Spleen (tissue), 11 donors: ENCODE measurements at regions not wholly inside any gene's neighbourhood (a gene's known extent, or its start where the extent isn't known, plus 50 kb on each side); places are given as distances from the start of the nearest gene placed in this dataset.

Experiments
- DNase-seq: peaks from one replicate; pipeline ENCODE4 v3.0.0-alpha.2; 2020
- H3K27ac ChIP-seq, 8 donors: fragments of 200-600 bp; sonication (generic) in 7 of 8; 1 replicate in 4 of 8; 2 replicates in 4 of 8; pipeline versions ENCODE4 v1.5.0 to v1.8.0; 2016 to 2021; ENCODE audit warnings: inconsistent platforms in 4 of 8, mild to moderate bottlenecking in 4 of 8, moderate library complexity in 1 of 8
- H3K27me3 ChIP-seq, 7 donors: fragments of 200-600 bp; sonication (generic) in 6 of 7; replicated peaks in 1 of 7; 1 replicate in 4 of 7; 2 replicates in 3 of 7; pipeline versions ENCODE4 v1.5.0 to v1.8.0; 2016 to 2021; ENCODE audit warnings: inconsistent platforms in 3 of 7, mild to moderate bottlenecking in 1 of 7
- H3K36me3 ChIP-seq, 6 donors: fragments of 200-600 bp; sonication (generic) in 5 of 6; 1 replicate in 4 of 6; 2 replicates in 2 of 6; pipeline versions ENCODE4 v1.5.0 to v1.8.0; 2016 to 2021; ENCODE audit warnings: inconsistent platforms in 2 of 6
- H3K4me1 ChIP-seq, 6 donors: fragments of 200-600 bp; sonication (generic) in 5 of 6; 1 replicate in 3 of 6; 2 replicates in 3 of 6; pipeline versions ENCODE4 v1.5.0 to v1.8.0; 2016 to 2021; ENCODE audit warnings: inconsistent platforms in 3 of 6
- H3K4me3 ChIP-seq, 8 donors: fragments of 200-600 bp; sonication (generic) in 7 of 8; 1 replicate in 4 of 8; 2 replicates in 4 of 8; pipeline versions ENCODE4 v1.5.0 to v1.8.0; 2016 to 2021; ENCODE audit warnings: inconsistent platforms in 4 of 8, mild to moderate bottlenecking in 4 of 8, moderate library complexity in 2 of 8
- H3K9me3 ChIP-seq, 8 donors: fragments of 200-600 bp; sonication (generic) in 7 of 8; 1 replicate in 4 of 8; 2 replicates in 4 of 8; pipeline versions ENCODE4 v1.5.0 to v1.8.0; 2016 to 2021; ENCODE audit warnings: inconsistent platforms in 4 of 8
- POLR2A ChIP-seq, 3 donors: fragments of 450-650 bp; IDR thresholded peaks; one replicate each; pipeline ENCODE4 v1.5.1; 2017; ENCODE audit warnings: antibody characterized with exemption in 3 of 3, mild to moderate bottlenecking in 1 of 3
- POLR2AphosphoS5 ChIP-seq, 3 donors: sonication (generic); formaldehyde crosslinking; IDR thresholded peaks; one replicate each; pipeline ENCODE4 v1.5.1; 2017; ENCODE audit warnings: antibody characterized with exemption in 3 of 3
- WGBS, 5 donors: extraction: QIAGEN DNeasy Blood & Tissue Kit in 3 of 5; methylation state at CpG; one replicate each; pipeline versions ENCODE4 v1.1.5 to v1.1.7; 2013 to 2018; 5-methylcytosine and 5-hydroxymethylcytosine counted together
- intact Hi-C: fragments of 100-400 bp; cut with DNase I; formaldehyde crosslinking; loops from one replicate; pipeline ENCODE4 v1.15.0; 2023; ENCODE audit warnings: low total_unique reads
- TF ChIP-seq, protein P1 (sequence below), 11 experiments: fragments of 200-600 bp in 7 of 11; fragments of 450-650 bp in 4 of 11; sonication (generic) in 4 of 11; IDR thresholded peaks in 8 of 11; conservative IDR thresholded peaks in 3 of 11; 1 replicate in 7 of 11; 2 replicates in 4 of 11; pipeline versions ENCODE4 v1.4.0 to v1.8.0; 2016 to 2021; ENCODE audit warnings: antibody characterized with exemption in 11 of 11, inconsistent platforms in 4 of 11, mild to moderate bottlenecking in 1 of 11
- donor health status: healthy with polysubstance abuse.
- donor health status: DM: no; HTN: no; CAD: no; lungs with moderate emphysema.
- donor health status: DM: no; HTN: no; CAD: no.
- donor health status: Bipolar disorder and iron deficiency.
- donor health status: healthy.
- donor health status: DM: no; HTN: no; CAD: no.
- donor health status: DM: yes; HTN: yes; CAD: no.

DNA sequence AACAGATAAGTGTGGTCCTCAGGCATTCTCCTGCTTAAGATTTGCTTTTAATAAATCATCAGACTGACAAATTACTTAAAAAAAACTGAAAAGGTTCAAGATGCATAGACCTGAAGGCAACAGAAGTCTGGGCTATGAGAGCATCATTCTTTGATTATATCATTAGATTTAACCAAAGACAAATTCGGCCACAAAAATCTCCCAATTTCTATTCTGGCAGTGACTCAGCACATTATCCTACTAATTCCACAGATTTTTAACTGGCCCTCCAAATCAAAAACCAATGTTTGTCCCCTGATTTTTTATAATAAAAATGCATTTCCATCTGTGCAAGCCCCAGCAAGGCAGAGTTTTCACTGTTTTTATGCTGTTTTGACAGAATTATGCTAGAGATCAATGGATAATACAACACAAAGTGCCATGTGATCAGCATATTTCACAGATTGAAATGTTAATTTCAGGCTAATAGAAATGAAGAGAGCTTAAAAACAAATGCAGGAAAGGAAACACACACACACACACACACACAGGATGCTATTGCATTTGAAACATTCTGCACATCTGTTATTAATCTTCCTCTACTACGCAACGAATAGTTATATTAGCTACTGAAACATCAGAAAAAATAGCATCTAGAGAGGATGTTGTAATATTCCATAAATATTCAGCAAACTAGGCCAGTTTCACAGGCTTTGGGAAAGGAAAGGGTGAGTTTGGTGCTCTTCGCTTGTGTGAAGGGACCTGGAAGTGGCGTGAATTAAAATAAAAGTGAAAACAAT lies 177.6 kb upstream of the ST8SIA4 start:
- WGBS, 5 donors: 63 to 77% (median 71%) methylated on average over 5 of the region's 5 CpGs
- Histone ChIP-seq H3K27ac (no peak overlapping the region), H3K36me3 (no peaks in the 10 kb centered on the region), H3K27me3 (no peaks in the 10 kb centered on the region), H3K4me3 (no peak overlapping the region), H3K4me1 (no peaks in the 10 kb centered on the region), H3K9me3 (no peaks in the 10 kb centered on the region)
- DNase-seq: no peak
- TF ChIP-seq POLR2AphosphoS5 (IDR thresholded peaks at IDR 0.05) (no peak), POLR2A (IDR thresholded peaks at IDR 0.05) (no peak)
- TF ChIP-seq, protein P1, sequence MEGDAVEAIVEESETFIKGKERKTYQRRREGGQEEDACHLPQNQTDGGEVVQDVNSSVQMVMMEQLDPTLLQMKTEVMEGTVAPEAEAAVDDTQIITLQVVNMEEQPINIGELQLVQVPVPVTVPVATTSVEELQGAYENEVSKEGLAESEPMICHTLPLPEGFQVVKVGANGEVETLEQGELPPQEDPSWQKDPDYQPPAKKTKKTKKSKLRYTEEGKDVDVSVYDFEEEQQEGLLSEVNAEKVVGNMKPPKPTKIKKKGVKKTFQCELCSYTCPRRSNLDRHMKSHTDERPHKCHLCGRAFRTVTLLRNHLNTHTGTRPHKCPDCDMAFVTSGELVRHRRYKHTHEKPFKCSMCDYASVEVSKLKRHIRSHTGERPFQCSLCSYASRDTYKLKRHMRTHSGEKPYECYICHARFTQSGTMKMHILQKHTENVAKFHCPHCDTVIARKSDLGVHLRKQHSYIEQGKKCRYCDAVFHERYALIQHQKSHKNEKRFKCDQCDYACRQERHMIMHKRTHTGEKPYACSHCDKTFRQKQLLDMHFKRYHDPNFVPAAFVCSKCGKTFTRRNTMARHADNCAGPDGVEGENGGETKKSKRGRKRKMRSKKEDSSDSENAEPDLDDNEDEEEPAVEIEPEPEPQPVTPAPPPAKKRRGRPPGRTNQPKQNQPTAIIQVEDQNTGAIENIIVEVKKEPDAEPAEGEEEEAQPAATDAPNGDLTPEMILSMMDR (IDR thresholded peaks at IDR 0.05 in 8 of 11, conservative IDR thresholded peaks at IDR 0.05 in 3 of 11): no peak
- intact Hi-C loops: no loop called here

DNA sequence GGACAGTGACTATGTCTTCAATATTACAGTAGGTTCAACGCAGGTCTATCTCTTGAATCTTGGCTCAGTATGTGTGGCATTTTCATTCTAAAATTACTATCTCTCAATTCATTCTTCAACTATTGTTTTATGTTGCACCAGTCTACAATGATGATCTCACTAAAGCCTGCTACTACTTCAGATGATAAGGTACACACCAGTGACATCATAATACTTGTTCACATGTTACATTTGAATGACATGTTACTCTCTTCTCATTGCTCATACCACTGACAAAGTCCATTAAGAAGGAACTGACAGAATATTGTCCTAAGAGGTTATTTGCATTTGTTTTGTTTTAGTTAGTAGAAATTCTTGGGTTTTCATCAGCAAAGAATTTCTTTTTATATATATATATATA lies 165.2 kb upstream of the ST8SIA4 start:
- Histone ChIP-seq H3K9me3 (peaks cover 0 to 13% (median 6%) of the 10 kb centered on the region in 8 donors), H3K4me1 (no peaks in the 10 kb centered on the region), H3K4me3 (no peak overlapping the region), H3K27ac (no peak overlapping the region), H3K36me3 (no peaks in the 10 kb centered on the region), H3K27me3 (no peaks in the 10 kb centered on the region)
- 92 to 100% (median 95%) methylated on average over 1 of the region's 1 CpG for WGBS, 5 donors
- no peak for DNase-seq
- TF ChIP-seq POLR2AphosphoS5 (IDR thresholded peaks at IDR 0.05) (no peak), POLR2A (IDR thresholded peaks at IDR 0.05) (no peak)
- TF ChIP-seq, protein P1 (IDR thresholded peaks at IDR 0.05 in 8 of 11, conservative IDR thresholded peaks at IDR 0.05 in 3 of 11): no peak
- intact Hi-C loops: no loop called here

DNA sequence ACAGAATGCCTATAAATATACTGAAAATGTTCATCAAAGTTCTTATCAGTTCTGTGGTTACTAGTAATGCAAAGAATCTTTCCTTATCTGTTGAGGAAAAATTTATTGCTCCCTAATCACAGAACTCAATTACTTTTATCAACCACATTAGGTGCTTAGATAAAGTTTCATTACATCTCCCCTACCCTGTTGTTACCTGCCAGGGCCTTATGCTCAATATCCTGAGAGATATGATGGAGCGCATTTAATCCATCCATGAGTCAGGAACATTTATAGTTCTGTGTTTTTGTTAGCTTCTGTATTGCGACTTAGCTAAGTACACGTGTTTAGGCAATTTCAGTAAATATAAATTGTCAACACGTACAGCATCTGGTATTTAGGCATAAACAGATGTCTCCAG lies 164.3 kb upstream of the ST8SIA4 start:
- H3K27ac ChIP-seq: no peak overlapping the region
- H3K9me3 ChIP-seq: peaks cover 3 to 21% (median 14%) of the 10 kb centered on the region in 8 donors
- intact Hi-C loops: no loop called here
- WGBS, 5 donors: 81 to 88% (median 87%) methylated on average over 4 of the region's 4 CpGs
- DNase-seq: no peak
- TF ChIP-seq, protein P1 (IDR thresholded peaks at IDR 0.05 in 8 of 11, conservative IDR thresholded peaks at IDR 0.05 in 3 of 11): no peak
- TF ChIP-seq POLR2AphosphoS5 (IDR thresholded peaks at IDR 0.05) (no peak), POLR2A (IDR thresholded peaks at IDR 0.05) (no peak)
- H3K4me3 ChIP-seq: no peak overlapping the region
- H3K4me1 ChIP-seq: no peaks in the 10 kb centered on the region
- no peaks in the 10 kb centered on the region for H3K36me3 ChIP-seq
- H3K27me3 ChIP-seq: no peaks in the 10 kb centered on the region

DNA sequence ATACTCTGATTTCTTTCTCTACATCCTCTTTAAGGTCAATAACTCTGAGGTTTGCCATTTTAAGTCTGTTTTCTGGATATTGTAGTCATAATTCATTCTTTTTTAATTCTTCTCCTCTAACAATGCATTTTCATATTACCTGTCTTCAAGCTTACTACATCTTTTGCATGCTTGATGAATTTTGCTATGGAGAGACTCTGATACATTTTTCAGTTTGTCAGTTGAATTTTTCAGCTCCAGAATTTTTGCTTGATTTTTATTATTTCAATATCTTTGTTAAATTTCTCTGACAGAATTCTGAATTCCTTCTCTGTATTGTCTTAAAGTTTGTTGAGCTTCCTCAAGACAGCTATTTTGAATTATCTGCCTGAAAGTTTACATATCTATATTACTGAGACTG lies 159.8 kb upstream of the ST8SIA4 start:
- no peaks in the 10 kb centered on the region for H3K36me3 ChIP-seq
- TF ChIP-seq, protein P1 (IDR thresholded peaks at IDR 0.05 in 8 of 11, conservative IDR thresholded peaks at IDR 0.05 in 3 of 11): no peak
- TF ChIP-seq POLR2AphosphoS5 (IDR thresholded peaks at IDR 0.05) (no peak), POLR2A (IDR thresholded peaks at IDR 0.05) (no peak)

More for the DNA sequence above, 159.8 kb upstream of the ST8SIA4 start:
- no peaks in the 10 kb centered on the region for H3K27me3 ChIP-seq
- H3K4me3 ChIP-seq: no peak overlapping the region
- no peak for DNase-seq
- H3K4me1 ChIP-seq: no peaks in the 10 kb centered on the region
- no peak overlapping the region for H3K27ac ChIP-seq
- peaks cover 3 to 30% (median 24%) of the 10 kb centered on the region in 8 donors for H3K9me3 ChIP-seq
- intact Hi-C loops: no loop called here
